Activated CD4-positive, alpha-beta T cell treated with anti-CD3 and anti-CD28 coated beads for 48 hours (primary cell): ENCODE measurements at regions not wholly inside any gene's neighbourhood (a gene's known extent, or its start where the extent isn't known, plus 50 kb on each side); places are given as distances from the start of the nearest gene placed in this dataset.

ENCODE experiments used
- DNase-seq: peaks from one replicate; pipeline ENCODE4 v3.0.0-alpha.2; 2020

GRCh38 chr1:25080294-25081209 lies 150.5 kb upstream of the RUNX3 start:
- DNase-seq = no peak

GRCh38 chr1:25079048-25079447 lies 149.0 kb upstream of the RUNX3 start:
- no peak for DNase-seq

- DNase-seq = no peak
These were observed 144.5 kb upstream of the RUNX3 start for GRCh38 chr1:25074351-25075227.

- no peak for DNase-seq
These were observed 143.7 kb upstream of the RUNX3 start for GRCh38 chr1:25073640-25074270.

GRCh38 chr1:25072461-25072860 lies 142.4 kb upstream of the RUNX3 start:
- DNase-seq = no peak

DNA sequence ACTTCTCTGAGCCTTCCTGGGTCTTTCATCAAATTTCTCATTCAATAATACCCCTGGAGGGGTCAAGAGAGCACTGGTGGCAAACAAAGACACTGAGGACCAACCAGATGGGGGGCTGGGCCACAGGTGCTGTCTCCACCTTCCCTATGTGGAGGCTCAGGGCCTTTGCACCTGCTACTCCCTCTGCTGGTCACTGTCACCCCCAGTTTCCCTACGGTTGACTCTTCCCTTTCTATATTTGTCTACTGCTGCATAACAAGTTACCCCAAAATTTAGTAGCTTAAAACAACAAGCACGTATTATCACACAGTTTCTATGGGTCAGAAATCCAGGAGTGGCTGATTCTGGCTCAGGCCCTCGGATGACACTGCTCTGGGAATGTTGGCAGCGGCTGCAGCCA lies 138.8 kb upstream of the RUNX3 start:
- peak; percentile 40 for DNase-seq

DNA sequence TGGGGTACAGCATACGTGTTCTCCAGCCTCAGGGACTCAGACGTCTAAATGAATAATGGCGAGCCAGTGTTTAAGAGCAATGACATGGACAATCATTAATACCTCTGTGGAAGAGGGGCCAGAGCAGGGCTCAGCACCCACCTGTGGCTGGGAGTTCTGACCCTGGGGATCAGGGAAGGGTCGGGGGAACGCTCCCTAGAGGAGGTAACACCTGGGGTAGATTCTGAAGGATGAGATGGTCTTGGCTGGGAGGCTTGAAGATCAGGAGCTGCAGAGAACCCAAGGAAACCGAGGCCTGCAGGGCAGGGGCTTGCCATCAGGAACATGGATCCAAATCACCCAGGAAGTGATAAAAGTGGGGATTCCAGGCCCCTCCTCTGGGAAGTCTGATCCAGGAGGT lies 138.2 kb upstream of the RUNX3 start:
- DNase-seq = no peak

DNA sequence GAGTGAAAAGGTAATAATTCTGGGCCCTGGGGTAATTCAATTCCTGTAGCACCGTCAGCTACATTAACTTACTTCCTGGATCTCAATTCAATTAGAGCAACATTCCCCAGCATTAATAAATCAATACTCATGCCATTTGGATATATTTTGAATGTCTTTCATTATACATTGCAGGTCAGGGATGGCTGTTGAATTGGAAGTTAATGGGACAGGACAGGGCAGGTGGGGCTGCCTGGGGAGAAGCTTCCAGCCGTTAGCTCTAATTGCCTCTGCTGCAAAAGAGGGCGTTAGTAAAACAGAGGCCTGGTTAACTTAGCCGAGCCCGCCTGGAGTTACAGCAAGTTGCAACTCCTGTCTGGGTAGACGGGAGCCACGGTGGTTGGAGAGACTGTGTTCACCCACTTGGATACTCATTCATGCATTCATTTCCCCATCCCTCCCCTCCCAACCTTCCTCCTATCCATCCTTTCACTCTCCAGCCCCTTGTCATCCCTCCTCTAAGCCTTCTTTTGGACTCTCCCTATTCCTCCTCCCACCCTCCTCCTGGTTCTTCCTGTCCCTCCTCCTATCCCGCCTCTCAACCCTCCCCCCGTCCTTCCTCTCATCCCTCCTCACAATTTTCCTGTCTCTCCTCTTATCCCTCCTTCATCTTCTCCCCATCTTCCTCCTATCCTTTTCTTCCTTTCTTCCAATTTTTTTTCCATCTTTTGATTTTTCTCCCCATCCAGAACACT lies 137.6 kb upstream of the RUNX3 start:
- no peak for DNase-seq

GRCh38 chr1:25066731-25067517 lies 136.8 kb upstream of the RUNX3 start:
- no peak for DNase-seq

DNA sequence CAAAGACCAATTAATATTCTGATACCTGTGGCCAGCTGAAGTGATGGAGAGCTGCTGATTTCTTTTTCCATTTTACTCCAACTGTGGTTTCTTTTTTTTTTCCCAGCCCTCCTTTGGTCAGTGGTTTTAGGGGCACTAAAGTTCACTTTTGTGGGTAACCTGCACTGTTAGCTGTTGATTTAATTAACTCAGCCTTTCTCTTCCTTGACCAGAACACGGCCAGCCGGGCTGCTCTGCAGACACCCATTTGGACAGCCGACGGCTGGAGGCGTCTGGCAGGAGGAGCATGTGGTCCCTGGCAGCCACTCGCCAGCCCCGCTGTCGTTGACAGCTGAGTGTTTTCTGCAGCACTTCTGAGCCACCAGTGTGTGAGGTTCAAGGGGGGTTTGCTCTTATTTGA lies 136.2 kb upstream of the RUNX3 start:
- DNase-seq = no peak

DNA sequence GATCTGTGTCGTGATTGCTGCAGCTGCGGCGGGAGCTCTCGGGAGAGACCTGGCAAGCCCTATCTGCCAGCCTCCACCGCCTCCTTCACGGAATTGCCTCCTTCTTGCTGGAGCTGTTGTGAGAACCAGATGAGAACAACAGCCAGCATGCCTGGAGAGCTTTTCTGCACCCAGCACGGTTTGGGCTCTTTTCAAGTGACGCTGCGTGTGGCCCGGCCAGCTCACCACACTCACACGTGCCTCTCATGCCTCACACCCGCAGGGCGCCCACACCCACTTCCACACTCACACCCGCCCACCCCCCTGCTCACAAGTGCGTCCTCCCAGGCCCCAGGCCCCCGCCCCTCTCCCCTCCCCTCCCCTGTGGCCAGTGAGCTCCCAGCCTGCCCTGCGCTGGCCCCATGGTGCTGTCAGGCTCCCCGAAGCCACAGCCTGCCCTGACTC lies 135.7 kb upstream of the RUNX3 start:
- DNase-seq = no peak

DNA sequence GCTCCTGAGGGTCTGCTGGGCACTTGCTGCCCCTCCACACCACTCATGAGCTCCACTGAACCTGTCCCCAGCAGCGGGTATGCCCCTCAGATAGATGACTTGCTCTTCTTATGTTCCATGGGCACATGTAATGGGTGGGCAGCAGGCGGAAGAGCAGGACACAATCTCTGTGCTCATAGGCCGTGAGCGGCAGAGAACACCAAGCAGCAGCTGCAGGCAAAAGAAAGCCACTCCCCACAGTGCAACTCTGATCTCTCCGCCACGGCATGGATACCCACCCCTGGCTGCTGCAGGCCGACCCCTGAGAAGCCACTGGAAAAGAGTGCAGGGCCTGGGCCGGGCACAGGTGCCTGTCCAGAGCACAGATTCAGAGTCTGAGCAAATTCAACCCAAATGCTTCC lies 135.2 kb upstream of the RUNX3 start:
- no peak for DNase-seq

- peak; percentile 34 for DNase-seq
These were observed 134.6 kb upstream of the RUNX3 start for GRCh38 chr1:25064465-25065240.

- no peak for DNase-seq
These were observed 133.7 kb upstream of the RUNX3 start for GRCh38 chr1:25063591-25064416.

GRCh38 chr1:25062621-25063255 lies 132.7 kb upstream of the RUNX3 start:
- no peak for DNase-seq

DNA sequence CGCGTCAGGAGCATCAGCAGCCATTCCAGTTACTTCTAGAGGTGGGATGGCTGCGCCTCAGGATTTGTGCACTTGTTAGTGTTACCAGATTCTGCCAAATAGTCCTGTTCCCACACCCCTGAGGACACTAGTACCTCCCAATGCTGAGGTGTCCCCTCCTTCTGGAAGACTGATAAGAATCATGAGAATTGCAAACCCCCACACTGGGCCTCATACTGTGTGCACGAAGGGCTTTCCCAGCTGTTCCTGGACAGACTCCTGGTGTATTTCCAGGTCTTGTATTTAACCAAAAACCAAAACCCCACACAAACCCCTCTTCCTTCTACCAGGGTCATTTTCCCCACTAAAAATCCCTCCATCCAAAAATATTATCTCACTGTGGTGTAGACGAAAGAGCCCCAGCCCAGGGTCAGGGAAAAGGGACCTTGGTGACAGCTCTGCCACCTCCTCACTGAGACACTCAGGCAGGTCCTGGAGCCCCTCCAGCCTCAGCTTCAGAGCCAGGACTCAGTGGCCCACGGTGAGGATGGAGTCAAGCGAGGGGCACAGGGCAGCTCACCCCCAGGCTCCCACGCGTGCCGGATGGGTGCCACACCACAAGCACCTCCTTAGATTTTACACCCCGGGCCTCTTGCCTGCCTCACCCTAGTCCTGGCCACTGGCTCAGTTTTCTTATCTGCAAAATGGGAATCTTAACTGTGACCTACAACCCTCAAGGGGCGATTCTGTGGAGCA lies 131.4 kb upstream of the RUNX3 start:
- DNase-seq = no peak

DNA sequence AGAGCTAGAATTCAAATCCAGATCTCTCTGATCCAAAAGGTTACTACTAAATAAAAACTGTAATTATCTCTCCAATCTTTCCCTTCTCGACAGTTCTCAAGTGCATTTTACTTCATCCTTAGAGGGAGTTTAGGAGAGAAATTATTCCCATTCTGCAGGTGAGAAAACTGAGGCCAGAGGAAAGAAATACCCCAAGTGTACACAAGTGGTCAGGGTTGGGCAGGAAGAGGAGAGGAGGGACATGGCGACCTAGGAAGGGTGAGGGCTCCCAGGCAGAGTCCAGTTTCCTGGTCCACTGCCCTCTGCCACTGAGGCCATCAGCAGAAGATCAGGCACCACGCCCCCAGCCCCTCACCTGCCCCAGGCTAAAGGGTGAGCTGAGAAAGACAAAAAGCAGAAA lies 127.1 kb upstream of the RUNX3 start:
- DNase-seq = no peak

GRCh38 chr1:25056536-25056935 lies 126.5 kb upstream of the RUNX3 start:
- DNase-seq = no peak

- no peak for DNase-seq
These were observed 125.9 kb upstream of the RUNX3 start for GRCh38 chr1:25055961-25056360.
